ENCODE measurements at regions not wholly inside any gene's neighbourhood (a gene's known extent, or its start where the extent isn't known, plus 50 kb on each side); places are given as distances from the start of the nearest gene placed in this dataset.

GRCh38 chr2:222064286-222064685 lies 234.5 kb downstream of the PAX3 start:
- TF ChIP-seq, protein P1, sequence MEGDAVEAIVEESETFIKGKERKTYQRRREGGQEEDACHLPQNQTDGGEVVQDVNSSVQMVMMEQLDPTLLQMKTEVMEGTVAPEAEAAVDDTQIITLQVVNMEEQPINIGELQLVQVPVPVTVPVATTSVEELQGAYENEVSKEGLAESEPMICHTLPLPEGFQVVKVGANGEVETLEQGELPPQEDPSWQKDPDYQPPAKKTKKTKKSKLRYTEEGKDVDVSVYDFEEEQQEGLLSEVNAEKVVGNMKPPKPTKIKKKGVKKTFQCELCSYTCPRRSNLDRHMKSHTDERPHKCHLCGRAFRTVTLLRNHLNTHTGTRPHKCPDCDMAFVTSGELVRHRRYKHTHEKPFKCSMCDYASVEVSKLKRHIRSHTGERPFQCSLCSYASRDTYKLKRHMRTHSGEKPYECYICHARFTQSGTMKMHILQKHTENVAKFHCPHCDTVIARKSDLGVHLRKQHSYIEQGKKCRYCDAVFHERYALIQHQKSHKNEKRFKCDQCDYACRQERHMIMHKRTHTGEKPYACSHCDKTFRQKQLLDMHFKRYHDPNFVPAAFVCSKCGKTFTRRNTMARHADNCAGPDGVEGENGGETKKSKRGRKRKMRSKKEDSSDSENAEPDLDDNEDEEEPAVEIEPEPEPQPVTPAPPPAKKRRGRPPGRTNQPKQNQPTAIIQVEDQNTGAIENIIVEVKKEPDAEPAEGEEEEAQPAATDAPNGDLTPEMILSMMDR (IDR thresholded peaks at IDR 0.05) = no peak
- TF ChIP-seq POLR2A (IDR thresholded peaks at IDR 0.05) = no peak
